ENCODE measurements at regions not wholly inside any gene's neighbourhood (a gene's known extent, or its start where the extent isn't known, plus 50 kb on each side); places are given as distances from the start of the nearest gene placed in this dataset.

- no peak for TF ChIP-seq CTCF (IDR thresholded peaks at IDR 0.05; ENCODE audit: low read depth, low read length, poor library complexity, severe bottlenecking)
- no peak for TF ChIP-seq EZH2phosphoT487 (IDR thresholded peaks at IDR 0.05; ENCODE audit: borderline replicate concordance, low read length)
Measured at GRCh38 chr13:74288361-74288911, 154.2 kb upstream of the KLF12 start.
